WERI-Rb-1 (cell line): ENCODE measurements at regions not wholly inside any gene's neighbourhood (a gene's known extent, or its start where the extent isn't known, plus 50 kb on each side); places are given as distances from the start of the nearest gene placed in this dataset.

ENCODE experiments used
- DNase-seq: peaks from one replicate; pipeline ENCODE4 v3.0.0-alpha.2; 2020
- H3K27ac ChIP-seq: fragments of 250-450 bp; sonication (Bioruptor Pico); 2 replicates; pipeline ENCODE4 v1.5.1; 2020; ENCODE audit warnings: mild to moderate bottlenecking, moderate library complexity
- H3K27me3 ChIP-seq: fragments of 250-450 bp; sonication (Bioruptor Pico); 2 replicates; pipeline ENCODE4 v1.5.1; 2021; ENCODE audit warnings: mild to moderate bottlenecking, low read depth, moderate library complexity; ENCODE audit not compliant: insufficient read depth, severe bottlenecking
- H3K36me3 ChIP-seq: fragments of 250-450 bp; sonication (Bioruptor Pico); 2 replicates; pipeline ENCODE4 v1.5.1; 2020; ENCODE audit warnings: mild to moderate bottlenecking, moderate library complexity
- H3K4me3 ChIP-seq: 2 replicates; pipeline ENCODE4 v1.5.1; 2011; ENCODE audit warnings: low read depth, mild to moderate bottlenecking, control low read depth, low read length
- H3K9me3 ChIP-seq: fragments of 250-450 bp; sonication (Bioruptor Pico); 2 replicates; pipeline ENCODE4 v1.5.1; 2021; ENCODE audit warnings: mild to moderate bottlenecking, moderate library complexity; ENCODE audit not compliant: severe bottlenecking
- CTCF ChIP-seq: IDR thresholded peaks from 2 replicates; pipeline ENCODE4 v1.5.1; 2011; ENCODE audit warnings: low read depth, mild to moderate bottlenecking, control low read depth, inconsistent platforms, low read length

GRCh38 chr3:86748015-86748414 is 242.9 kb downstream of the VGLL3 start:
- H3K36me3 ChIP-seq, result no peaks in the 10 kb centered on the region
- no peak for TF ChIP-seq CTCF
- no peak for DNase-seq
- no peak overlapping the region for H3K4me3 ChIP-seq
- H3K27me3 ChIP-seq, result no peaks in the 10 kb centered on the region
- H3K9me3 ChIP-seq, result no peaks in the 10 kb centered on the region
- H3K27ac ChIP-seq, result no peak overlapping the region

- Histone ChIP-seq H3K27me3 (no peaks in the 10 kb centered on the region), H3K36me3 (no peaks in the 10 kb centered on the region), H3K4me3 (no peak overlapping the region), H3K9me3 (no peaks in the 10 kb centered on the region), H3K27ac (no peak overlapping the region)
- no peak for TF ChIP-seq CTCF
- DNase-seq, result no peak
Measured at GRCh38 chr3:86744051-86744450, 246.9 kb downstream of the VGLL3 start.

GRCh38 chr3:86743233-86743632 is 247.7 kb downstream of the VGLL3 start:
- Histone ChIP-seq H3K27ac (no peak overlapping the region), H3K4me3 (no peak overlapping the region), H3K36me3 (no peaks in the 10 kb centered on the region), H3K9me3 (no peaks in the 10 kb centered on the region), H3K27me3 (no peaks in the 10 kb centered on the region)
- TF ChIP-seq CTCF, result no peak
- DNase-seq, result no peak

GRCh38 chr3:86740751-86741150 is 250.2 kb downstream of the VGLL3 start:
- no peak overlapping the region for H3K27ac ChIP-seq
- H3K9me3 ChIP-seq, result no peaks in the 10 kb centered on the region
- no peaks in the 10 kb centered on the region for H3K27me3 ChIP-seq
- no peaks in the 10 kb centered on the region for H3K36me3 ChIP-seq
- H3K4me3 ChIP-seq, result no peak overlapping the region
- no peak for DNase-seq
- TF ChIP-seq CTCF, result no peak

- H3K36me3 ChIP-seq, result no peaks in the 10 kb centered on the region
- H3K4me3 ChIP-seq, result no peak overlapping the region
- no peak for TF ChIP-seq CTCF
- no peaks in the 10 kb centered on the region for H3K27me3 ChIP-seq
- no peak for DNase-seq
- H3K27ac ChIP-seq, result no peak overlapping the region
- no peaks in the 10 kb centered on the region for H3K9me3 ChIP-seq
Measured at GRCh38 chr3:86739244-86739643, 251.7 kb downstream of the VGLL3 start.

- Histone ChIP-seq H3K9me3 (no peaks in the 10 kb centered on the region), H3K27ac (no peak overlapping the region), H3K27me3 (no peaks in the 10 kb centered on the region), H3K36me3 (no peaks in the 10 kb centered on the region), H3K4me3 (no peak overlapping the region)
- DNase-seq, result no peak
- no peak for TF ChIP-seq CTCF
Measured at GRCh38 chr3:86738684-86739083, 252.3 kb downstream of the VGLL3 start.
